SK-N-SH treated with all-trans-retinoic acid at 6 μM for 48 hours (cell line): ENCODE measurements at regions not wholly inside any gene's neighbourhood (a gene's known extent, or its start where the extent isn't known, plus 50 kb on each side); places are given as distances from the start of the nearest gene placed in this dataset.

Experiments
- ATAC-seq: fragments of 200-7000 bp; cut with Tn5 transposase; 3 replicates; pipeline ENCODE4 v1.9.1; 2020; ENCODE audit warnings: mild to moderate bottlenecking, moderate library complexity
- ARNTL ChIP-seq: fragments of 450-650 bp; formaldehyde crosslinking; IDR thresholded peaks from 2 replicates; pipeline ENCODE4 v1.5.0; 2020; ENCODE audit warnings: low read depth, mild to moderate bottlenecking, moderate library complexity, borderline replicate concordance
- BACH2 ChIP-seq: fragments of 250-450 bp; sonication (Bioruptor Pico); IDR thresholded peaks from 2 replicates; pipeline ENCODE4 v1.9.0; 2021; ENCODE audit warnings: mild to moderate bottlenecking, borderline replicate concordance
- CSDC2 ChIP-seq: fragments of 250-450 bp; sonication (Bioruptor Pico); IDR thresholded peaks from 2 replicates; pipeline ENCODE4 v1.5.0; 2020; ENCODE audit warnings: mild to moderate bottlenecking, moderate library complexity
- ESRRG ChIP-seq: fragments of 250-450 bp; sonication (Bioruptor Pico); IDR thresholded peaks from 2 replicates; pipeline ENCODE4 v1.6.1; 2021; ENCODE audit warnings: mild to moderate bottlenecking
- GLIS3 ChIP-seq: fragments of 250-450 bp; sonication (Bioruptor Pico); IDR thresholded peaks from 2 replicates; pipeline ENCODE4 v1.5.0; 2020; ENCODE audit warnings: mild to moderate bottlenecking, moderate library complexity
- OSR1 ChIP-seq: fragments of 250-450 bp; sonication (Bioruptor Pico); IDR thresholded peaks from 2 replicates; pipeline ENCODE4 v1.8.0; 2022; ENCODE audit warnings: moderate library complexity, mild to moderate bottlenecking, inconsistent platforms
- PPARA ChIP-seq: fragments of 250-450 bp; sonication (Bioruptor Pico); IDR thresholded peaks from 2 replicates; pipeline ENCODE4 v1.5.0; 2020; ENCODE audit warnings: mild to moderate bottlenecking, borderline replicate concordance
- RARB ChIP-seq: fragments of 250-450 bp; sonication (Bioruptor Pico); IDR thresholded peaks from 2 replicates; pipeline ENCODE4 v1.8.0; 2021; ENCODE audit warnings: mild to moderate bottlenecking, moderate library complexity
- TCF4 ChIP-seq: fragments of 250-450 bp; sonication (Bioruptor Pico); IDR thresholded peaks from 2 replicates; pipeline ENCODE4 v1.8.0; 2021; ENCODE audit warnings: mild to moderate bottlenecking, moderate library complexity, borderline replicate concordance
- TOX ChIP-seq: fragments of 250-450 bp; sonication (Bioruptor Pico); IDR thresholded peaks from 2 replicates; pipeline ENCODE4 v1.8.0; 2021; ENCODE audit warnings: mild to moderate bottlenecking, moderate library complexity, borderline replicate concordance
- ZC3H10 ChIP-seq: fragments of 250-450 bp; sonication (Bioruptor Pico); IDR thresholded peaks from 2 replicates; pipeline ENCODE4 v1.5.1; 2021; ENCODE audit warnings: mild to moderate bottlenecking, moderate library complexity
- ZFP3 ChIP-seq: fragments of 250-450 bp; sonication (Bioruptor Pico); IDR thresholded peaks from 2 replicates; pipeline ENCODE4 v1.5.0; 2020; ENCODE audit warnings: mild to moderate bottlenecking, moderate library complexity
- ZFP30 ChIP-seq: fragments of 450-650 bp; formaldehyde crosslinking; IDR thresholded peaks from 2 replicates; pipeline ENCODE4 v1.5.0; 2022; ENCODE audit warnings: mild to moderate bottlenecking, moderate library complexity
- ZNF565 ChIP-seq: fragments of 450-650 bp; formaldehyde crosslinking; conservative IDR thresholded peaks from 2 replicates; pipeline ENCODE4 v1.5.0; 2020; ENCODE audit warnings: low read depth, mild to moderate bottlenecking, moderate library complexity
- ZNF70 ChIP-seq: fragments of 450-650 bp; formaldehyde crosslinking; IDR thresholded peaks from 2 replicates; pipeline ENCODE4 v1.5.0; 2020; ENCODE audit warnings: mild to moderate bottlenecking, moderate library complexity
- ZNF8 ChIP-seq: fragments of 450-650 bp; formaldehyde crosslinking; IDR thresholded peaks from 2 replicates; pipeline ENCODE4 v1.5.0; 2020; ENCODE audit warnings: mild to moderate bottlenecking, moderate library complexity
- TF ChIP-seq, protein P1 (sequence below): fragments of 250-450 bp; sonication (Bioruptor Pico); IDR thresholded peaks from 2 replicates; pipeline ENCODE4 v1.5.0; 2020; ENCODE audit warnings: mild to moderate bottlenecking, moderate library complexity
- TF ChIP-seq, protein P2 (sequence below): fragments of 250-450 bp; sonication (Bioruptor Pico); IDR thresholded peaks from 2 replicates; pipeline ENCODE4 v1.5.1; 2020; ENCODE audit warnings: low read depth, mild to moderate bottlenecking, moderate library complexity
- TF ChIP-seq, protein P3 (sequence below): fragments of 250-450 bp; sonication (Bioruptor Pico); IDR thresholded peaks from 2 replicates; pipeline ENCODE4 v1.8.0; 2020; ENCODE audit warnings: mild to moderate bottlenecking, moderate library complexity, borderline replicate concordance
- TF ChIP-seq, protein P4 (sequence below): fragments of 250-450 bp; sonication (Bioruptor Pico); IDR thresholded peaks from 2 replicates; pipeline ENCODE4 v1.5.1; 2021; ENCODE audit warnings: mild to moderate bottlenecking, moderate library complexity
- TF ChIP-seq, protein P5 (sequence below): fragments of 250-450 bp; sonication (Bioruptor Pico); IDR thresholded peaks from 2 replicates; pipeline ENCODE4 v1.8.0; 2021; ENCODE audit warnings: low read depth, mild to moderate bottlenecking, moderate library complexity, borderline replicate concordance

DNA sequence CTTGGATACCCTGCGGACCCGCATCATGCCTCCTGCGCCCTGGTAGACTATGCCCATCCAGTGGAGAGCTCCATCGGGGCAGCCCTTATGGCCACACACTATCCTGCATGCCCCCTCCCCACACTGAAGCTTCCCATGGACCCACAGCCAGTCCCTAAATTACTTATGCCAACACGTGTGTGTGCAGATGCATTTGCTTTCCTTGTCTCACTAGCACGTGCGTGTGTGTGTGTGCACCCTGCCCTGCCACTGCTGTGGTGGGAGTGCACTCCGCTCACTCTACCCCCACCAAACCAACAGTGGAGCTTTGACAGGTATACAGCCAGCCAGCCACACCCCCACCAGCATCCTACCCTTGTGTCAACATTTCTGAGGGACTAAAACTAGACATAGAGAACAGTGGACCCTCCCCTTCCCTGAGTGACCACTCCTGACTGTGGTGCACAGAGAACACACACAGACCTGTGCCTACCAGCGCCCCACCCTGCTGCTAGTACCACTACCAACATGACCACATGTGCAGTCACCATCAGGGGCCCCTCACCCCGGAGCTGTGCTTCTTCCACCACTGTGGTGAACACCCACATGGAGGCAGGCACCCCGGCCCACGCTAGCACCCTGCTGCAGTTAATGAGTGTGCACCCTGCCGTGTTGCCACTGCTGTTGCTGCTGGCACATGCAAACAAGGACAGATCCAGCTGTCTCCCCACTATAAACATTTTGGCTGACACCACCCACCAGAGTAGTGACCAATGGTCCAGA, 310.8 kb downstream of the GABRB3 start:
- ATAC-seq, result no peak
- TF ChIP-seq RARB (CRISPR knock-in tag), result no peak
- no peak for TF ChIP-seq ARNTL (CRISPR knock-in tag)
- no peak for TF ChIP-seq TOX (CRISPR knock-in tag)
- TF ChIP-seq PPARA (CRISPR knock-in tag), result no peak
- no peak for TF ChIP-seq ZNF8 (CRISPR knock-in tag)
- TF ChIP-seq ZNF565 (CRISPR knock-in tag), result no peak
- TF ChIP-seq ESRRG (CRISPR knock-in tag), result no peak
- no peak for TF ChIP-seq ZFP30
- no peak for TF ChIP-seq ZNF70 (CRISPR knock-in tag)
- no peak for TF ChIP-seq CSDC2 (CRISPR knock-in tag)
- TF ChIP-seq, protein P1, sequence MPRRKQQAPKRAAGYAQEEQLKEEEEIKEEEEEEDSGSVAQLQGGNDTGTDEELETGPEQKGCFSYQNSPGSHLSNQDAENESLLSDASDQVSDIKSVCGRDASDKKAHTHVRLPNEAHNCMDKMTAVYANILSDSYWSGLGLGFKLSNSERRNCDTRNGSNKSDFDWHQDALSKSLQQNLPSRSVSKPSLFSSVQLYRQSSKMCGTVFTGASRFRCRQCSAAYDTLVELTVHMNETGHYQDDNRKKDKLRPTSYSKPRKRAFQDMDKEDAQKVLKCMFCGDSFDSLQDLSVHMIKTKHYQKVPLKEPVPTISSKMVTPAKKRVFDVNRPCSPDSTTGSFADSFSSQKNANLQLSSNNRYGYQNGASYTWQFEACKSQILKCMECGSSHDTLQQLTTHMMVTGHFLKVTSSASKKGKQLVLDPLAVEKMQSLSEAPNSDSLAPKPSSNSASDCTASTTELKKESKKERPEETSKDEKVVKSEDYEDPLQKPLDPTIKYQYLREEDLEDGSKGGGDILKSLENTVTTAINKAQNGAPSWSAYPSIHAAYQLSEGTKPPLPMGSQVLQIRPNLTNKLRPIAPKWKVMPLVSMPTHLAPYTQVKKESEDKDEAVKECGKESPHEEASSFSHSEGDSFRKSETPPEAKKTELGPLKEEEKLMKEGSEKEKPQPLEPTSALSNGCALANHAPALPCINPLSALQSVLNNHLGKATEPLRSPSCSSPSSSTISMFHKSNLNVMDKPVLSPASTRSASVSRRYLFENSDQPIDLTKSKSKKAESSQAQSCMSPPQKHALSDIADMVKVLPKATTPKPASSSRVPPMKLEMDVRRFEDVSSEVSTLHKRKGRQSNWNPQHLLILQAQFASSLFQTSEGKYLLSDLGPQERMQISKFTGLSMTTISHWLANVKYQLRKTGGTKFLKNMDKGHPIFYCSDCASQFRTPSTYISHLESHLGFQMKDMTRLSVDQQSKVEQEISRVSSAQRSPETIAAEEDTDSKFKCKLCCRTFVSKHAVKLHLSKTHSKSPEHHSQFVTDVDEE (CRISPR knock-in tag), result no peak
- TF ChIP-seq TCF4 (CRISPR knock-in tag), result no peak
- TF ChIP-seq, protein P2, sequence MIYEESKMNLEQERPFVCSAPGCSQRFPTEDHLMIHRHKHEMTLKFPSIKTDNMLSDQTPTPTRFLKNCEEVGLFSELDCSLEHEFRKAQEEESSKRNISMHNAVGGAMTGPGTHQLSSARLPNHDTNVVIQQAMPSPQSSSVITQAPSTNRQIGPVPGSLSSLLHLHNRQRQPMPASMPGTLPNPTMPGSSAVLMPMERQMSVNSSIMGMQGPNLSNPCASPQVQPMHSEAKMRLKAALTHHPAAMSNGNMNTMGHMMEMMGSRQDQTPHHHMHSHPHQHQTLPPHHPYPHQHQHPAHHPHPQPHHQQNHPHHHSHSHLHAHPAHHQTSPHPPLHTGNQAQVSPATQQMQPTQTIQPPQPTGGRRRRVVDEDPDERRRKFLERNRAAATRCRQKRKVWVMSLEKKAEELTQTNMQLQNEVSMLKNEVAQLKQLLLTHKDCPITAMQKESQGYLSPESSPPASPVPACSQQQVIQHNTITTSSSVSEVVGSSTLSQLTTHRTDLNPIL (CRISPR knock-in tag), result no peak
- TF ChIP-seq OSR1 (CRISPR knock-in tag), result no peak

DNA sequence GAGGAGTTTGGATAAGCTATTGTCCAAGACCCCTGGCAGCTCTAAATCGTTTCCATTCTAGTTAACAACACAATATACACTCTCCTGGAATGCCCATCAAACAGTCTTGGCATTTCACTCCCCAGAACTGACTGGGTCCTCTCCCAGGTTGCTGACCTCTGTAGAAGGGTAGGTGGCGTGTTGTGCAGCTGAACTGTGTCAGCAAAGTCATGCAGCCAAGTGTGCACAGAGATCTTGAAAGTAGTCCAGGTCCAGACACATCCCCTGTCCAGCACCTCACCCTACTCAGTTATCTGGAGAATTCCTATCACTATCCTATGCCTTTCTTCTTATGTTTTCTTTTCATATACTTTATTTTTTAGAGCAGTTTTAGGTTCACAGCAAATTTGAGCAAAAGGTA, 312.7 kb downstream of the GABRB3 start:
- TF ChIP-seq, protein P3, sequence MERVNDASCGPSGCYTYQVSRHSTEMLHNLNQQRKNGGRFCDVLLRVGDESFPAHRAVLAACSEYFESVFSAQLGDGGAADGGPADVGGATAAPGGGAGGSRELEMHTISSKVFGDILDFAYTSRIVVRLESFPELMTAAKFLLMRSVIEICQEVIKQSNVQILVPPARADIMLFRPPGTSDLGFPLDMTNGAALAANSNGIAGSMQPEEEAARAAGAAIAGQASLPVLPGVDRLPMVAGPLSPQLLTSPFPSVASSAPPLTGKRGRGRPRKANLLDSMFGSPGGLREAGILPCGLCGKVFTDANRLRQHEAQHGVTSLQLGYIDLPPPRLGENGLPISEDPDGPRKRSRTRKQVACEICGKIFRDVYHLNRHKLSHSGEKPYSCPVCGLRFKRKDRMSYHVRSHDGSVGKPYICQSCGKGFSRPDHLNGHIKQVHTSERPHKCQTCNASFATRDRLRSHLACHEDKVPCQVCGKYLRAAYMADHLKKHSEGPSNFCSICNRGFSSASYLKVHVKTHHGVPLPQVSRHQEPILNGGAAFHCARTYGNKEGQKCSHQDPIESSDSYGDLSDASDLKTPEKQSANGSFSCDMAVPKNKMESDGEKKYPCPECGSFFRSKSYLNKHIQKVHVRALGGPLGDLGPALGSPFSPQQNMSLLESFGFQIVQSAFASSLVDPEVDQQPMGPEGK (CRISPR knock-in tag), result no peak
- TF ChIP-seq ZNF70 (CRISPR knock-in tag), result no peak
- no peak for TF ChIP-seq ARNTL (CRISPR knock-in tag)
- no peak for TF ChIP-seq BACH2
- TF ChIP-seq GLIS3 (CRISPR knock-in tag), result no peak
- TF ChIP-seq, protein P4, sequence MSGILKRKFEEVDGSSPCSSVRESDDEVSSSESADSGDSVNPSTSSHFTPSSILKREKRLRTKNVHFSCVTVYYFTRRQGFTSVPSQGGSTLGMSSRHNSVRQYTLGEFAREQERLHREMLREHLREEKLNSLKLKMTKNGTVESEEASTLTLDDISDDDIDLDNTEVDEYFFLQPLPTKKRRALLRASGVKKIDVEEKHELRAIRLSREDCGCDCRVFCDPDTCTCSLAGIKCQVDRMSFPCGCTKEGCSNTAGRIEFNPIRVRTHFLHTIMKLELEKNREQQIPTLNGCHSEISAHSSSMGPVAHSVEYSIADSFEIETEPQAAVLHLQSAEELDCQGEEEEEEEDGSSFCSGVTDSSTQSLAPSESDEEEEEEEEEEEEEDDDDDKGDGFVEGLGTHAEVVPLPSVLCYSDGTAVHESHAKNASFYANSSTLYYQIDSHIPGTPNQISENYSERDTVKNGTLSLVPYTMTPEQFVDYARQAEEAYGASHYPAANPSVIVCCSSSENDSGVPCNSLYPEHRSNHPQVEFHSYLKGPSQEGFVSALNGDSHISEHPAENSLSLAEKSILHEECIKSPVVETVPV (CRISPR knock-in tag), result no peak
- TF ChIP-seq ZNF565 (CRISPR knock-in tag), result no peak
- TF ChIP-seq RARB (CRISPR knock-in tag), result no peak
- TF ChIP-seq, protein P5, sequence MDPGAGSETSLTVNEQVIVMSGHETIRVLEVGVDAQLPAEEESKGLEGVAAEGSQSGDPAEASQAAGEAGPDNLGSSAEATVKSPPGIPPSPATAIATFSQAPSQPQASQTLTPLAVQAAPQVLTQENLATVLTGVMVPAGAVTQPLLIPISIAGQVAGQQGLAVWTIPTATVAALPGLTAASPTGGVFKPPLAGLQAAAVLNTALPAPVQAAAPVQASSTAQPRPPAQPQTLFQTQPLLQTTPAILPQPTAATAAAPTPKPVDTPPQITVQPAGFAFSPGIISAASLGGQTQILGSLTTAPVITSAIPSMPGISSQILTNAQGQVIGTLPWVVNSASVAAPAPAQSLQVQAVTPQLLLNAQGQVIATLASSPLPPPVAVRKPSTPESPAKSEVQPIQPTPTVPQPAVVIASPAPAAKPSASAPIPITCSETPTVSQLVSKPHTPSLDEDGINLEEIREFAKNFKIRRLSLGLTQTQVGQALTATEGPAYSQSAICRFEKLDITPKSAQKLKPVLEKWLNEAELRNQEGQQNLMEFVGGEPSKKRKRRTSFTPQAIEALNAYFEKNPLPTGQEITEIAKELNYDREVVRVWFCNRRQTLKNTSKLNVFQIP (CRISPR knock-in tag), result no peak
- TF ChIP-seq ZC3H10, result no peak
- no peak for TF ChIP-seq ZFP30
- no peak for TF ChIP-seq ZNF8 (CRISPR knock-in tag)
- no peak for TF ChIP-seq ZFP3 (CRISPR knock-in tag)
- TF ChIP-seq TOX (CRISPR knock-in tag), result no peak
- TF ChIP-seq, protein P1 (CRISPR knock-in tag), result no peak
- no peak for TF ChIP-seq ESRRG (CRISPR knock-in tag)
- ATAC-seq, result no peak
